Skeletal muscle satellite cell (primary cell): ENCODE measurements at regions not wholly inside any gene's neighbourhood (a gene's known extent, or its start where the extent isn't known, plus 50 kb on each side); places are given as distances from the start of the nearest gene placed in this dataset.

ENCODE experiments used
- H3K27me3 ChIP-seq: 2 replicates; pipeline ENCODE4 v1.7.0; 2013; ENCODE audit warnings: low read length; ENCODE audit not compliant: control insufficient read depth, insufficient read depth
- H3K36me3 ChIP-seq: 2 replicates; pipeline ENCODE4 v1.7.0; 2013; ENCODE audit warnings: mild to moderate bottlenecking, control low read depth, low read length; ENCODE audit not compliant: insufficient read depth
- H3K4me1 ChIP-seq: 2 replicates; pipeline ENCODE4 v1.7.0; 2013; ENCODE audit warnings: low read length; ENCODE audit not compliant: control insufficient read depth, insufficient read depth
- H3K4me2 ChIP-seq: 2 replicates; pipeline ENCODE4 v1.7.0; 2013; ENCODE audit warnings: mild to moderate bottlenecking, low read length
- H3K4me3 ChIP-seq: 2 replicates; pipeline ENCODE4 v1.7.0; 2013; ENCODE audit warnings: low read length
- H3K9ac ChIP-seq: 2 replicates; pipeline ENCODE4 v1.7.0; 2013; ENCODE audit warnings: mild to moderate bottlenecking, low read depth, low read length, moderate library complexity
- H3K9me3 ChIP-seq: replicated peaks from 2 replicates; pipeline ENCODE4 v1.7.0; 2013; ENCODE audit warnings: mild to moderate bottlenecking, control low read depth, low read length

DNA sequence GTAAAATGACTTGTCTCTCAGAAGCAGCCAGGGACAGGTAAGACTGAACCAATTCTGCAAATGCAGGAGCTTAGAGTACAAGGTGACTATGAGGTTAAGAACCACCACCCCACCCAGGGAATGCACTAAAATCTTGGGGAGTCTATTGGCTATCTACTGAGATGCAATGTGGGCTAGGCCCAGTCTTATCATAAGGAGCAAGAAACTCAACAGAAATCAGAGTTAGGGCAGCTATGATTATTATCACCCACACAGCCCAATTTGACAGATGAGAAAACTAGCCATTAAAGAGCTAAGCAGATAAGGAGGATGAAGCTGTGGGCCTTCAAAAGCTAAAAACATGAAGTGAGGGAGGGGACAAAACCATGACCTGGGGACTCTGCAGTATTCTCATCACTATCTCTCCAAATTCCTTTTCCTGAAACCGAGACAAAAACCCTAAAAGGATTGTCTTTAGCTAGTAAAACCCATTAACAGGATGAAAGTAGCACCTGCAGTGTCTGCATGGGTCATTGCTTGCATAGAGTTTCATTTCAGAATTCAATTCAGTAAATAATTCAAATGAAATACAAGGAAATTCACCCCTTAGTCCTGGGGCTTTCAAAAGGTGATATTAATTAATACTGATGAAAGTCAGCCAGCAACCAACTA, 68.8 kb upstream of the USP47 start:
- H3K36me3 ChIP-seq, result no peaks in the 10 kb centered on the region
- no peak overlapping the region for H3K4me2 ChIP-seq
- H3K4me1 ChIP-seq, result no peaks in the 10 kb centered on the region
- no peak overlapping the region for H3K4me3 ChIP-seq
- H3K27me3 ChIP-seq, result peaks cover 93% of the 10 kb centered on the region
- no peaks in the 10 kb centered on the region for H3K9me3 ChIP-seq
- no peak overlapping the region for H3K9ac ChIP-seq

DNA sequence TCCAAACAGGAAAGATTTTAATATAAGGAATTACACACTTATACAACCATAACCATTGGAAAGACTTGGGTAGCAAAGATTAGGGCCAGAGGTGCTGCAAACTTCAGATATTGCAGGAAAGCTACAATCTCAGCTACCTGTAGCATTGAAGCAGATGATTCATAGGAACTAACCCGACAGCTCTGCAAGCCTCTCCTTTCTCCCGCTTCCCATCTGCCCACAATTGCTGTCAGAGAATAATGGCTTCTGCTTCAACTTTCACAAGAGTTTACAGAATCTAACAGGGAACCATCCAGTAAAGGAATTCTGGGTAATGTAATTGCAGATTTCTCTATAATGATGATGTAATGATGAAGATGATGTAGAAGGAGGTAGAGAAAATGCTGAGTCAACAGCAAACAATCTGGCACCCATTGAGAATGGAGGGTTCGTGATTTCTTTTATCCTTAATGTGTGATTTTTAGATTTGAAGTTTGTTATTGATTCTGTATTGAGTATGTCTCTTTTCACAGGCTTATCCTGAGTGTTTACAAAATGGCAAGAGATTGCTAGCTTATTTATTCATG, 70.8 kb upstream of the USP47 start:
- no peaks in the 10 kb centered on the region for H3K9me3 ChIP-seq
- H3K4me1 ChIP-seq, result no peaks in the 10 kb centered on the region
- no peak overlapping the region for H3K9ac ChIP-seq
- H3K27me3 ChIP-seq, result peaks cover 88% of the 10 kb centered on the region
- H3K36me3 ChIP-seq, result no peaks in the 10 kb centered on the region
- H3K4me2 ChIP-seq, result no peak overlapping the region
- H3K4me3 ChIP-seq, result no peak overlapping the region

DNA sequence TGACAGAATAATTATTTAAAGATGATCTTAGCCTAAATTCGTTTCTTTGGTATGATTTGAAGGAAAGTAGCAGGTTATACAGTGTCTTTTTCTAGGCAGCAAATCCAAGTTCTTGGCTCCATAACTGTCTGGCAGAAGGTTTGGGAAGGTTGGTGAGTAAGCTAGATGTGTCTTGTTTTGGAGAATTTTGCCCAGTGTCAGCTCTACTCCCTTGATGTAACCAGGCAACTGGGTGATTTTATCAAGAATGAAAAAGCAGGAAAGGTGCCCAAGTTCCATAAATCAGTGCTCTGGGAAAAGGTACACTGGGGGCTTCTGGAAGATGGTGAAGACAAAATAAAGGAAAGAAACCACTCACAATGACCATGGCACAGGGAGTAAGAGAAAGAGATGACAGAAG, 71.5 kb upstream of the USP47 start:
- H3K4me2 ChIP-seq, result no peak overlapping the region
- H3K4me1 ChIP-seq, result no peaks in the 10 kb centered on the region
- no peaks in the 10 kb centered on the region for H3K9me3 ChIP-seq
- H3K27me3 ChIP-seq, result peaks cover 83% of the 10 kb centered on the region
- H3K4me3 ChIP-seq, result no peak overlapping the region
- H3K9ac ChIP-seq, result no peak overlapping the region
- no peaks in the 10 kb centered on the region for H3K36me3 ChIP-seq

DNA sequence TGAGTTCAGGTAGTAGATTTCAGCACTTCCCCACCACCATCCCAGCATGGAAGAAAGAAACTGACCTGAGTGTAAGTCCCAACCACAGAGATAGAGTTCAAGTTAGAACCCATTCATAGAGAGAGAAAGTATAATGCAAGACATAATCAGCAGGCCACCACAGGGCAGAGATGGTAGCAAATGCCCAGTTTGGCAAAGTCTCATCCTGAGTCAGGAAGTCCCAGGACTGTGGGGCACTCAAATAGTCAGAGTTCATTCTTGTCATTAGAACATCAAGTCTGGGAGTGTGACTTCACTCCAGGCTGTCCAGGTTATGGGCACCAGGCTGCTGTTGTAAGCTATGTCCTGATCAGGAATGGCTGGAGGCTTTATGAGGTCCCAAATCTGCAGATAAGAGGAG, 72.0 kb upstream of the USP47 start:
- H3K36me3 ChIP-seq, result no peaks in the 10 kb centered on the region
- no peak overlapping the region for H3K9ac ChIP-seq
- no peak overlapping the region for H3K4me3 ChIP-seq
- no peaks in the 10 kb centered on the region for H3K9me3 ChIP-seq
- no peak overlapping the region for H3K4me2 ChIP-seq
- H3K4me1 ChIP-seq, result no peaks in the 10 kb centered on the region
- peaks cover 78% of the 10 kb centered on the region for H3K27me3 ChIP-seq

DNA sequence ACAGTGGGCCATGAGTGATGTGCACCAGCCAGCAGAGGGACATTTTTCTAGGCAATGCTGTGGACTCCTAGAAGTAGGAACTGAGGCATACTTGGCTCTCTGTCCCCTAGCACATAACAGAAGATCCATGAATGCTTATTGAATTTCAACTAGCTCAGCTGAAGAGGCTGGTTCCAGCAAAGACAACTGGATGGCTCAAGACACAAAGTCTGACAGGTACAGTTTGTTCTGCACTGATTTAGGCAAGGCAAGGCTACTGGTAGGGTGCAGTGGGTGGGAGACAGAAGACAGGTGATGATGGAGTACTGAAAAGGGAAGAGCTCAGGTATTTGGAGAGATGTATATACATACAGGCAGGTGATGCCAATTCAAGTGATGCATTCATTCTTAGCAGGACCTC, 72.4 kb upstream of the USP47 start:
- H3K4me3 ChIP-seq, result no peak overlapping the region
- no peaks in the 10 kb centered on the region for H3K4me1 ChIP-seq
- H3K9ac ChIP-seq, result no peak overlapping the region
- no peak overlapping the region for H3K4me2 ChIP-seq
- H3K36me3 ChIP-seq, result no peaks in the 10 kb centered on the region
- no peaks in the 10 kb centered on the region for H3K9me3 ChIP-seq
- peaks cover 75% of the 10 kb centered on the region for H3K27me3 ChIP-seq

DNA sequence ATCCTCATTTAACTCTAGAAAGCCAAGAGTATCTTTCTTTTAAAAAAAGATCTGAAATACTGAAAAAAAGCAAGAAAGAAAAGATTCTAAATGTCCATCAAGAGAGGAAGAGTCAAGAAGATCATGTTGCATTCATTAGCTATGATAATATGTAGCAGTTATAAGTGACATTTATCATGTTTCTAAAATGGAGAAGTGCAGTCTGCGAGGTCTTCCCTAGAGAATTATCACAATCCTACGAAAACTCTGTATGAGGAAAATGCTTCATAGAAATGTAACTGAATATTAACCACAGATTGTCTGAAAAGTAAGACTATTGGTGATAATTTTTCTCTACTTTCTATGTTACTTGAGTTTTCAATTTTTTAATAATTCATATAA, 77.4 kb upstream of the USP47 start:
- no peaks in the 10 kb centered on the region for H3K36me3 ChIP-seq
- no peaks in the 10 kb centered on the region for H3K4me1 ChIP-seq
- H3K4me2 ChIP-seq, result no peak overlapping the region
- H3K27me3 ChIP-seq, result peaks cover 64% of the 10 kb centered on the region
- no peak overlapping the region for H3K9ac ChIP-seq
- H3K9me3 ChIP-seq, result no peaks in the 10 kb centered on the region
- H3K4me3 ChIP-seq, result no peak overlapping the region

DNA sequence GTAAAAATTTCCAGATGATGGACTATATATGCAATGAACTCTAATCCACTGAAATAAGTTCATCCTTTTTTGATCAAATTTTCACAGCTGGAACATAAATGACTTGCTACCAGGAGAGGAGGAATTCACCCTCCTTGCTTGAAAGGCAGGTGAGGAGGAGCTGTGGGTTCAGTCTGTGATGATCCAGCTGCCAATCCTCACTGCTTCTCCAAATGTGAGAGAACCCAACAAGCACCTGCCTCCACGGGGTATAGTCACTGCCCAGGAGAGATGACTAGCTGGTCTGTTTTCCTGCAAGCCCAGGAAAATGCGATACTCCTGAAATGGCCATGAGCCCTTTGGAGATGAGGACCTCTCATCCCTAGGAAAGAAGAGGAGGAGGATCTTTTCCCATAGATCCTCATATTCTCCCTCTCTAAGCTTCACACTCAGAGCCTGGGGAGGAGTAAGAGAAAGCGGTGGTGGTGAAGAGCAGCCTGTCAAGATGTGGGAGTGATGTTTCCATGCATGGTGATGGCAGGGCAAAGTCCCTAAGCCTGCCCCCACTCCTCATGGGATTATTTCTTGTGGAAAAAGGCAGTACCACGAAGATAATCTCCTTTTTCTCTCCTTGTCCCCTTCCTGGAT, 77.9 kb upstream of the USP47 start:
- Histone ChIP-seq H3K4me3 (no peak overlapping the region), H3K4me1 (no peaks in the 10 kb centered on the region), H3K4me2 (no peak overlapping the region), H3K9ac (no peak overlapping the region), H3K27me3 (peaks cover 64% of the 10 kb centered on the region), H3K36me3 (no peaks in the 10 kb centered on the region), H3K9me3 (no peaks in the 10 kb centered on the region)

DNA sequence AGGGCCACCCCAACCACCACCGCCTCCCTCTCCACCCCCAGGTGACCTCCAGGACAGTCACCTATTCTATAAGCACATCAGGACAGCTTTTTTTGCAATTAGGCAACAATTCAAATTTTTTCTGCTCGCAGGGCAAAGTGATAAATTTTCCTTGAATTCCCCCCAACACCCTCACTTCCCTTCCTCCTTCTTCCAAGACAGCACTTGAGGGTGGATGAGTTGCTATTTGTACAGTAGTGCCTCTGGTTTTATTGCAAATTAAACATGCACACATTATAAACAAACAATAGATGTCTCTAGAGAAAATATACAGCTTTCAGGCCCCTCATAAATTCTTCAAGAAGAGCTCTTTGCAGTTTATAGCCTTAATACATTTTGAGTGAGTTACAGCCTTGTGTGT, 80.9 kb upstream of the USP47 start:
- peaks cover 61% of the 10 kb centered on the region for H3K27me3 ChIP-seq
- no peak overlapping the region for H3K4me3 ChIP-seq
- no peaks in the 10 kb centered on the region for H3K4me1 ChIP-seq
- no peak overlapping the region for H3K9ac ChIP-seq
- H3K9me3 ChIP-seq, result no peaks in the 10 kb centered on the region
- no peak overlapping the region for H3K4me2 ChIP-seq
- H3K36me3 ChIP-seq, result no peaks in the 10 kb centered on the region

DNA sequence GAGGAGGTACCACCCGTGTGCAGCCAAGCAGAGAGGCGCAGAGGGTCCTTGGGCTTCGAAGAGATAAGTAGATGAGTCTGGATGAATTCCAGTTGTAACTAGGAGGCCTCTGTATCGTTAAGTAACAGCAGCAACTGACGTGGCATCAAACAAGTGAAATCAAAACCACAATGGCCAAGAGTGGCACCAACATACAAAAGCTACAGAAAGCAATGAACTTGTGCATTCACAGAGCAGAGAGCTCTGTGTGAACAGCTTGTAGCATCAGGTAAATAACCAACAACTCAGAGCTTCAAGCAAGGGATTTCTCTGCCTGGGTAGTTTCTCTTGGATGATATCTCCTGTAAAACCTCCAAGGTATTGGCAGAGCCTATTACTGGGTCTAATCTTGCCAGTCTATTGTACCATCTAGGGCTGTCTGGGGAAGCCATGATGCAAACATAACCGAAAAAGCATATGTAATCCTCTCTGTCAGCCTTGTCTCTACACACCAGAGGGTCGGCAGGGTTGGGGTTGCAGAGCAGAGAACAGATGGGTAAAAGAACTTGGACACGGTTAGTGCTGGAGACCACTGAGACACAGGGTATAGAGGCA, 83.1 kb upstream of the USP47 start:
- Histone ChIP-seq H3K4me1 (no peaks in the 10 kb centered on the region), H3K36me3 (no peaks in the 10 kb centered on the region), H3K4me3 (no peak overlapping the region), H3K9me3 (no peaks in the 10 kb centered on the region), H3K9ac (no peak overlapping the region), H3K4me2 (no peak overlapping the region), H3K27me3 (peaks cover 65% of the 10 kb centered on the region)

DNA sequence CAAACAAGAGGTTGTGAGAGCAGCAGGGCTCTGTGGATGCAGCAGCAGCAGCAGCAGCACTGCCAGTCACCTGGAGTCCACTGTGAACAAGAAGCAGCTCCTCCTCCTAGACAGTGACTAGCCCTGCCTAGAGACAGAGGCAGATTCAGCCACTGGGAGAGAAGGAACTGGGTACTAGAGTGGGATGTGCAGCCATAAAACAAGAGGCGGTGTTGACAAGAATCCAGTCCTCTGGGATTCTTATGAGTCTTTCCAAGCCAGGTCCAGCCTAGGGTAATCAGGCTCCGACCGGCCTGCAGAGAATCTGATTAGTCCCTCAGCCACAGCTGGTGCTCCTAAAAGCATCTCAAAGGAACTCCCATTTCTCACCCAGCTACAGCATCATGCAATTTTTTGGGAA, 83.9 kb upstream of the USP47 start:
- H3K27me3 ChIP-seq, result peaks cover 73% of the 10 kb centered on the region
- no peaks in the 10 kb centered on the region for H3K4me1 ChIP-seq
- H3K36me3 ChIP-seq, result no peaks in the 10 kb centered on the region
- no peaks in the 10 kb centered on the region for H3K9me3 ChIP-seq
- H3K4me2 ChIP-seq, result no peak overlapping the region
- H3K4me3 ChIP-seq, result no peak overlapping the region
- no peak overlapping the region for H3K9ac ChIP-seq

DNA sequence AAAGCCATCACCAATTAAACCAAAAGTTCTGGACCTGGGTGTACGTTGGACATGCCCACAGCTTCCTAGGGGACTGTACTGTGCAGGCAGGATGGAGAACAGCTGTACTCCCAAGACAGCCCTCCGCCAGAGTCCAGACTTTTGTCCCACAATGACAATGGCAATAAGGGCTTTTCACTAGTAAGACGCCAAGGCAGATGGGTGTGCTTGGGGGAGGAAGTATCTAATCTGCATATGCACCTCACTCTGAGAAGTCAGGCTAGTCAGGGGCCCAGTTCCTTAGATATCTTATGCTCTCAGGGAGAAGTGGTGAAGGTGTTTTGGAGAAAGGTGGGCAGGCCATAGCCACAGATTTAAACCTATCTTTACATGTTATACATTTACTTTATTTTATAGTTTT, 85.1 kb upstream of the USP47 start:
- no peaks in the 10 kb centered on the region for H3K9me3 ChIP-seq
- H3K4me2 ChIP-seq, result no peak overlapping the region
- H3K9ac ChIP-seq, result no peak overlapping the region
- peaks cover 72% of the 10 kb centered on the region for H3K27me3 ChIP-seq
- no peaks in the 10 kb centered on the region for H3K4me1 ChIP-seq
- no peaks in the 10 kb centered on the region for H3K36me3 ChIP-seq
- no peak overlapping the region for H3K4me3 ChIP-seq

DNA sequence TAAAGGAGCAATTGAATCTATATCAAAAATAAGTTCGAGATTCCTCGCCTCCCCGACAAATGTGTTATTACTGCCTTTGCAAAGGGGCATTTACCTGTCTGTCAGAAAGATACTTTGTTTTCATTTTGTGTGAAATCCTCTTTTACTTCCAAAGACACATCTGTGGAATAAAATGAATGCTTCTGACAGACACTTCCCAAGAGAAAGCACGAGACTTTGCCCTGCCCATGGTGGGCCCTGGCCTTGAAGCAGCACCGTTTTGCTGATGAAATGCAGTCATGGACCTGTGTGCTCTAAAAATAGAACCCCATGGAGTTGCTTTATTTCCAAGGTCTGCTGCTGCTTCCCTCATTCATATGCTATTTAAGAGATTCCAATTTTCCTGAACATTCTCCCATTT, 85.9 kb upstream of the USP47 start:
- Histone ChIP-seq H3K9ac (no peak overlapping the region), H3K4me3 (no peak overlapping the region), H3K27me3 (peaks cover 67% of the 10 kb centered on the region), H3K4me2 (no peak overlapping the region), H3K9me3 (no peaks in the 10 kb centered on the region), H3K36me3 (no peaks in the 10 kb centered on the region), H3K4me1 (no peaks in the 10 kb centered on the region)
